HepG2 (cell line): ENCODE measurements at regions not wholly inside any gene's neighbourhood (a gene's known extent, or its start where the extent isn't known, plus 50 kb on each side); places are given as distances from the start of the nearest gene placed in this dataset.
"Not testable (repeated sequence)": the region's sequence is repeated elsewhere in the genome, so short reads cannot be mapped to it uniquely, and the experiment has no call there.

ENCODE experiments used
- ATAC-seq: fragments of 200-7000 bp; cut with Tn5 transposase; 3 replicates; pipeline ENCODE4 v1.9.1; 2020; ENCODE audit warnings: mild to moderate bottlenecking, moderate library complexity
- BruUV-seq: library from RNA; stranded (reverse); fragments of 400-500 nt; replicated peaks from 2 replicates; lab custom pipeline; 2021; lab: Mats Ljungman, UMichigan
- CTCF ChIA-PET: fragments of 300-600 bp; formaldehyde crosslinking; extraction: SDS; loops from one replicate; lab custom pipeline; 2021; ENCODE audit warnings: low total read pairs, inconsistent platforms, low intra/inter-chr PET ratio; lab: Yijun Ruan, JAX
- POLR2A ChIA-PET: fragments of 350-600 bp; sonication (Branson Sonifier 250); formaldehyde crosslinking; loops from one replicate; lab custom pipeline; 2020; ENCODE audit warnings: antibody characterized with exemption, inconsistent platforms; lab: Yijun Ruan, JAX
- DNase-seq: peaks from one replicate; pipeline ENCODE4 v3.0.0-alpha.2; 2015; ENCODE audit warnings: low spot score
- FAIRE-seq: peaks from 3 replicates; lab custom pipeline; 2011; peaks lifted over from hg19 to GRCh38; lab: Jason Lieb, UNC
- H2AFZ ChIP-seq: one replicate; pipeline ENCODE4 v1.6.1; 2011; ENCODE audit warnings: low read length, inconsistent platforms
- H3K27ac ChIP-seq: fragments of 300-600 bp; 3 replicates; pipeline ENCODE4 v1.8.0; 2011; ENCODE audit warnings: mixed run types, mild to moderate bottlenecking, mixed read lengths, low read length, inconsistent platforms; ENCODE audit not compliant: insufficient read depth; ENCODE audit errors: extremely low read length
- H3K27me3 ChIP-seq, 2 experiments: fragments of 200-600 bp in 1 of 2; 2 replicates in 1 of 2; 3 replicates in 1 of 2; pipeline versions ENCODE4 v1.6.0 to v1.8.0; 2011; ENCODE audit warnings: low read length in 2 of 2, mild to moderate bottlenecking in 2 of 2, moderate library complexity in 2 of 2, inconsistent platforms in 1 of 2; ENCODE audit not compliant: insufficient read depth in 2 of 2, control insufficient read depth in 1 of 2
- H3K36me3 ChIP-seq, 2 experiments: fragments of 200-600 bp in 1 of 2; replicated peaks in 1 of 2; 2 replicates in 1 of 2; 3 replicates in 1 of 2; pipeline versions ENCODE4 v1.5.1 to v1.8.0; 2011; ENCODE audit warnings: low read length in 2 of 2, inconsistent platforms in 1 of 2; ENCODE audit not compliant: insufficient read depth in 2 of 2, control insufficient read depth in 1 of 2
- H3K4me1 ChIP-seq: 2 replicates; pipeline ENCODE4 v1.5.1; 2012; ENCODE audit warnings: low read length, inconsistent platforms; ENCODE audit not compliant: insufficient read depth
- H3K4me2 ChIP-seq: 2 replicates; pipeline ENCODE4 v1.6.0; 2011; ENCODE audit warnings: low read depth, low read length, inconsistent platforms
- H3K4me3 ChIP-seq, 3 experiments: fragments of 200-600 bp in 1 of 3; sonication (generic), shearing (Covaris generic) in 1 of 3; replicated peaks in 1 of 3; 2 replicates each; pipeline ENCODE4 v1.5.1; 2011 to 2016; ENCODE audit warnings: low read length in 3 of 3, inconsistent platforms in 2 of 3, low read depth in 2 of 3, mild to moderate bottlenecking in 2 of 3, control low read depth in 1 of 3, mixed read lengths in 1 of 3; ENCODE audit not compliant: insufficient read depth in 1 of 3
- H3K79me2 ChIP-seq: one replicate; pipeline ENCODE4 v1.6.1; 2011; ENCODE audit warnings: low read length, inconsistent platforms; ENCODE audit not compliant: insufficient read depth
- H3K9ac ChIP-seq: 2 replicates; pipeline ENCODE4 v1.6.0; 2011; ENCODE audit warnings: mild to moderate bottlenecking, low read depth, low read length, inconsistent platforms; ENCODE audit not compliant: insufficient read depth
- H3K9me3 ChIP-seq: 2 replicates; pipeline ENCODE4 v1.5.1; 2012; ENCODE audit warnings: mild to moderate bottlenecking, low read length
- H4K20me1 ChIP-seq: 2 replicates; pipeline ENCODE4 v1.6.0; 2011; ENCODE audit warnings: inconsistent platforms, mild to moderate bottlenecking, low read length, moderate library complexity; ENCODE audit not compliant: insufficient read depth
- MTF1 ChIP-seq: sonication (generic); formaldehyde crosslinking; IDR thresholded peaks from 2 replicates; pipeline ENCODE4 v1.5.0; 2020; ENCODE audit warnings: missing genetic modification reagents
- NR2F6 ChIP-seq, 2 experiments: IDR thresholded peaks; 2 replicates each; pipeline ENCODE4 v1.6.1; 2016; ENCODE audit warnings: antibody characterized with exemption in 1 of 2, mild to moderate bottlenecking in 1 of 2
- WGBS: methylation state at CpG from one replicate; pipeline ENCODE4 v1.1.6; 2017; ENCODE audit warnings: low lambda C conversion rate; 5-methylcytosine and 5-hydroxymethylcytosine counted together
- in situ Hi-C: cut with HindIII; loops from 2 replicates; pipeline ENCODE4 v1.10.0; 2017; ENCODE audit warnings: low pct_unique_long_range_greater_than_20kb; ENCODE audit not compliant: extremely low pct_ligation_motif_present
- intact Hi-C: fragments of 100-400 bp; cut with micrococcal nuclease; formaldehyde crosslinking; loops from one replicate; pipeline ENCODE4 v1.10.0; 2022; ENCODE audit not compliant: unreplicated experiment
- TF ChIP-seq, protein P1 (sequence below): IDR thresholded peaks from 2 replicates; pipeline ENCODE4 v1.6.1; 2012; ENCODE audit warnings: low read length, improper control_type of control experiment

DNA sequence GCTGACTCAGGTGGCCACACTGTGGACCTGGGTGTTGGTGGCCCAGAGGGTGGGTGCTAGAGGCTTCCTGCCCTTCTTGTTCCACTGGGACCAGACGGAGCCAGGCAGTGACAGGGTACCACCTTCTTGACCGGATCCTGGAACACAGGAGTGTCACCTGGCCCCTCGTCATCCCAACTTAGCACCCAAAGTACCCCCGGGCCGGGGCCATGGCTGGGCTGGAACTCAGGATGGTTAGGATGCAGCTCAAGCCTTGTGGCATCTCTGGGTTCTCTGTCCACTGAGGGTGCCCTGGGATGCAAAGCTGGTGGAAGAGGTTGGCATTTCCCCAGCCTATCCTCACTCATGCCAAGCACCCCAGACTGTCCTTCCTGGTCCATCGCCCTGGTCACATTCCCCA, 61.4 kb downstream of the CCDC74A start:
- ATAC-seq, DNase-seq, H3K79me2 ChIP-seq, H3K9me3 ChIP-seq, CTCF ChIA-PET, H3K9ac ChIP-seq, H3K4me1 ChIP-seq, FAIRE-seq, in situ Hi-C loops, H2AFZ ChIP-seq, POLR2A ChIA-PET, BruUV-seq, H4K20me1 ChIP-seq, H3K4me3 ChIP-seq, H3K4me2 ChIP-seq, intact Hi-C loops, H3K27ac ChIP-seq, H3K36me3 ChIP-seq: not testable (repeated sequence)
- 0% methylated on average over 5 of the region's 6 CpGs for WGBS
- H3K27me3 ChIP-seq, result peaks cover 2 to 19% of the 10 kb centered on the region in 2 experiments; a peak in 3 of 5 replicates

DNA sequence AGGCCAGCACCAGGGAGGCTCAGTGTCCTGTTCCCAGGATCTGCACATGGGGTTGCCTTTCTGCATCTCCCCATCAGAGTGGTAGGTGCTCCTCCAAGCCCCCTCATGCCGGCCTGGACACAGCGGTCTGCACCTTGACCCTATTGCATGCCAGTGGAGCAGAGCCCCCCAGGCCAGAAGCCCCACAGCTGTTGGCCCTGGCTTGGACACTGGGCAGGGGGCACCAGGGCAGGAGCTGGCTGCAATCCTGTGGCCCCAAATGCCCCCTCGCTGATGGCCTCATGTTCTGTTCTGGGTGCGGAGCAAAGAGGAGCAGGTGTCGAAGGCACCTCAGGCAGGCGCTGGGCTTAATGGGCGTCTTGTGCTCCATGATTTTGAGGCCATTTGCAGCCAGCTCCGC, 62.7 kb downstream of the CCDC74A start:
- H3K27ac ChIP-seq, result no peak overlapping the region
- H3K79me2 ChIP-seq, result no peaks in the 10 kb centered on the region
- CTCF ChIA-PET, result no interaction called here
- in situ Hi-C loops, result no loop called here
- peaks cover 2 to 15% of the 10 kb centered on the region in 2 experiments; a peak in 3 of 5 replicates for H3K27me3 ChIP-seq
- FAIRE-seq, result no peak
- no peak; the same call in 2 of the 3 replicates for ATAC-seq
- no peak overlapping the region for H2AFZ ChIP-seq
- no peaks in the 10 kb centered on the region for H3K9me3 ChIP-seq
- DNase-seq, result no peak
- intact Hi-C loops, result no loop called here
- H3K4me1 ChIP-seq, result no peaks in the 10 kb centered on the region
- H3K9ac ChIP-seq, result no peak overlapping the region
- H3K4me2 ChIP-seq, result no peak overlapping the region
- 38% methylated on average over 6 of the region's 8 CpGs for WGBS
- no TSS peak for BruUV-seq
- no peak overlapping the region for H3K4me3 ChIP-seq
- H4K20me1 ChIP-seq, result no peaks in the 10 kb centered on the region
- POLR2A ChIA-PET, result no interaction called here
- H3K36me3 ChIP-seq, result no peaks in the 10 kb centered on the region
- no peak for TF ChIP-seq NR2F6 (IDR thresholded peaks at IDR 0.05)
- TF ChIP-seq NR2F6 (CRISPR knock-in tag; IDR thresholded peaks at IDR 0.05), result no peak
- no peak for TF ChIP-seq MTF1 (CRISPR knock-in tag)
- TF ChIP-seq, protein P1, sequence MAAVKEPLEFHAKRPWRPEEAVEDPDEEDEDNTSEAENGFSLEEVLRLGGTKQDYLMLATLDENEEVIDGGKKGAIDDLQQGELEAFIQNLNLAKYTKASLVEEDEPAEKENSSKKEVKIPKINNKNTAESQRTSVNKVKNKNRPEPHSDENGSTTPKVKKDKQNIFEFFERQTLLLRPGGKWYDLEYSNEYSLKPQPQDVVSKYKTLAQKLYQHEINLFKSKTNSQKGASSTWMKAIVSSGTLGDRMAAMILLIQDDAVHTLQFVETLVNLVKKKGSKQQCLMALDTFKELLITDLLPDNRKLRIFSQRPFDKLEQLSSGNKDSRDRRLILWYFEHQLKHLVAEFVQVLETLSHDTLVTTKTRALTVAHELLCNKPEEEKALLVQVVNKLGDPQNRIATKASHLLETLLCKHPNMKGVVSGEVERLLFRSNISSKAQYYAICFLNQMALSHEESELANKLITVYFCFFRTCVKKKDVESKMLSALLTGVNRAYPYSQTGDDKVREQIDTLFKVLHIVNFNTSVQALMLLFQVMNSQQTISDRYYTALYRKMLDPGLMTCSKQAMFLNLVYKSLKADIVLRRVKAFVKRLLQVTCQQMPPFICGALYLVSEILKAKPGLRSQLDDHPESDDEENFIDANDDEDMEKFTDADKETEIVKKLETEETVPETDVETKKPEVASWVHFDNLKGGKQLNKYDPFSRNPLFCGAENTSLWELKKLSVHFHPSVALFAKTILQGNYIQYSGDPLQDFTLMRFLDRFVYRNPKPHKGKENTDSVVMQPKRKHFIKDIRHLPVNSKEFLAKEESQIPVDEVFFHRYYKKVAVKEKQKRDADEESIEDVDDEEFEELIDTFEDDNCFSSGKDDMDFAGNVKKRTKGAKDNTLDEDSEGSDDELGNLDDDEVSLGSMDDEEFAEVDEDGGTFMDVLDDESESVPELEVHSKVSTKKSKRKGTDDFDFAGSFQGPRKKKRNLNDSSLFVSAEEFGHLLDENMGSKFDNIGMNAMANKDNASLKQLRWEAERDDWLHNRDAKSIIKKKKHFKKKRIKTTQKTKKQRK, result no peak
